A673 (cell line): ENCODE measurements at regions not wholly inside any gene's neighbourhood (a gene's known extent, or its start where the extent isn't known, plus 50 kb on each side); places are given as distances from the start of the nearest gene placed in this dataset.

Experiments used
- EZH2 ChIP-seq: fragments of 200-600 bp; sonication (generic); IDR thresholded peaks from 2 replicates; pipeline ENCODE4 v1.6.1; 2017; ENCODE audit warnings: borderline replicate concordance, low read depth, mild to moderate bottlenecking, mixed read lengths, antibody characterized with exemption, low read length; ENCODE audit not compliant: poor library complexity, severe bottlenecking
- TF ChIP-seq, protein P1 (sequence below): fragments of 300-800, 200-600 bp; sonication (generic); conservative IDR thresholded peaks from 2 replicates; pipeline ENCODE4 v1.5.1; 2017; ENCODE audit warnings: low read depth, mild to moderate bottlenecking, antibody characterized with exemption, low read length, moderate library complexity, mixed read lengths

DNA sequence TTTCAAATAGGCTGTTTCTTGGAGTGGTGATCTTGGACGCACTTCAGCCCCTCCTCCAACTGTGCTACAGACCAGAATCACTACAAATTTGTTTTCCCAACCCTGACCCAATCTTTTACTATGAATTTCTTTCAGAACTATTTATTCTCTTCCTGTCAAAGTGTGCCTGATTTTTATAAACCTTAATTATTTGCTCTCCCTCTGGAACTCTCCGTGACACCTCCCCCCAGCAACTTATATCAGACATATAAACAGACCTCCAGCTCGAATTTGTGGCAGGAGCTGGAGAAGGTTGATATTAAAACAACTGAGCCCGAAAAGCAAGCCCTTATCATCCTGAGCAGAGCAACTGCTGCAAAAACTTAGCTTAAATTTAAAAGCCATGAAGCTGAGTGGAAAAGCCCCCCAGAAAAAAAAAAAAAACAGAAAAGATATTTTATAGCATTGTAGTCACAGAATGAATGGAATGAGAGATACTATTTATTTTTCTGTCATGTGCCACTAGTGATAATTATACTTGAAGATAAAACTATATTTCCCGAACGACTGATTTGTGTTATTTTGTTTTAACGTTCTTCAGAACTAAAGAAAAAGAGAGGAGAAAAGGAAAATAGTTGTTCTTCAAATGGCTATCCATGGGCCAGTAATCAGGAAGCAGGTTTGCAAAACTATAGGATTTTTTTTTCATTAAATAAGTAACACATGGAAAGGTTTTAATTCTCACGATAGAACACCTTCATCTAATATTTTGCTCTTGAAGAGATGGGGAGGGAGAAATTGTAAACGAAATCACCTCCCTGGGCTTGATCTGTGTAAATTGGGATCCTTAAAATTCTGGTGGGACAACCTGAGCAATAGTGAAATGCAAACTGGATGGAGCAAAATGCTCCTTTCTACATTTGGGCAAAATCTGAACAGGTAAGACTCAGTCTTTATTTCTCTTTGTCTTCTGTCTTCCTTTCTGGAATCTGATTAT is 80.8 kb downstream of the NR2F2 start:
- no peak for TF ChIP-seq EZH2
- TF ChIP-seq, protein P1, sequence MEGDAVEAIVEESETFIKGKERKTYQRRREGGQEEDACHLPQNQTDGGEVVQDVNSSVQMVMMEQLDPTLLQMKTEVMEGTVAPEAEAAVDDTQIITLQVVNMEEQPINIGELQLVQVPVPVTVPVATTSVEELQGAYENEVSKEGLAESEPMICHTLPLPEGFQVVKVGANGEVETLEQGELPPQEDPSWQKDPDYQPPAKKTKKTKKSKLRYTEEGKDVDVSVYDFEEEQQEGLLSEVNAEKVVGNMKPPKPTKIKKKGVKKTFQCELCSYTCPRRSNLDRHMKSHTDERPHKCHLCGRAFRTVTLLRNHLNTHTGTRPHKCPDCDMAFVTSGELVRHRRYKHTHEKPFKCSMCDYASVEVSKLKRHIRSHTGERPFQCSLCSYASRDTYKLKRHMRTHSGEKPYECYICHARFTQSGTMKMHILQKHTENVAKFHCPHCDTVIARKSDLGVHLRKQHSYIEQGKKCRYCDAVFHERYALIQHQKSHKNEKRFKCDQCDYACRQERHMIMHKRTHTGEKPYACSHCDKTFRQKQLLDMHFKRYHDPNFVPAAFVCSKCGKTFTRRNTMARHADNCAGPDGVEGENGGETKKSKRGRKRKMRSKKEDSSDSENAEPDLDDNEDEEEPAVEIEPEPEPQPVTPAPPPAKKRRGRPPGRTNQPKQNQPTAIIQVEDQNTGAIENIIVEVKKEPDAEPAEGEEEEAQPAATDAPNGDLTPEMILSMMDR = no peak
